ENCODE measurements at regions not wholly inside any gene's neighbourhood (a gene's known extent, or its start where the extent isn't known, plus 50 kb on each side); places are given as distances from the start of the nearest gene placed in this dataset.
A peak's percentile ranks its signal among the peaks of the same experiment; 100 is the strongest.
"Not testable (repeated sequence)": the region's sequence is repeated elsewhere in the genome, so short reads cannot be mapped to it uniquely, and the experiment has no call there.

GRCh38 chr5:154647114-154647760 lies 107.9 kb upstream of the LARP1 start:
- no peak for DNase-seq (ENCODE audit: low read depth)
- in situ Hi-C loops (cut with HindIII; ENCODE audit: low sequenced_read_pairs) = no loop called here
- peak overlapping the region; percentile 6 for H3K4me3 ChIP-seq (ENCODE audit: low read depth, low read length)
- no peak for TF ChIP-seq CTCF (IDR thresholded peaks at IDR 0.05; ENCODE audit: low read depth, low read length, missing control alignments)

GRCh38 chr5:154646745-154647113 lies 108.4 kb upstream of the LARP1 start:
- DNase-seq (ENCODE audit: low read depth) = no peak
- in situ Hi-C loops (cut with HindIII; ENCODE audit: low sequenced_read_pairs) = no loop called here
- H3K4me3 ChIP-seq (ENCODE audit: low read depth, low read length) = no peak overlapping the region
- TF ChIP-seq CTCF (IDR thresholded peaks at IDR 0.05; ENCODE audit: low read depth, low read length, missing control alignments) = no peak

GRCh38 chr5:154644745-154645411 lies 110.3 kb upstream of the LARP1 start:
- TF ChIP-seq CTCF (IDR thresholded peaks at IDR 0.05; ENCODE audit: low read depth, low read length, missing control alignments) = no peak
- in situ Hi-C loops (cut with HindIII; ENCODE audit: low sequenced_read_pairs) = no loop called here
- DNase-seq (ENCODE audit: low read depth) = no peak
- H3K4me3 ChIP-seq (ENCODE audit: low read depth, low read length) = no peak overlapping the region

- no peak for DNase-seq (ENCODE audit: low read depth)
- H3K4me3 ChIP-seq (ENCODE audit: low read depth, low read length) = no peak overlapping the region
- peak; percentile 45 for TF ChIP-seq CTCF (IDR thresholded peaks at IDR 0.05; ENCODE audit: low read depth, low read length, missing control alignments)
- in situ Hi-C loops (cut with HindIII; ENCODE audit: low sequenced_read_pairs) = no loop called here
Measured at GRCh38 chr5:154642499-154643245, 112.5 kb upstream of the LARP1 start.

- DNase-seq (ENCODE audit: low read depth); H3K4me3 ChIP-seq (ENCODE audit: low read depth, low read length); in situ Hi-C loops (cut with HindIII; ENCODE audit: low sequenced_read_pairs): not testable (repeated sequence)
- peak; percentile 40 for TF ChIP-seq CTCF (IDR thresholded peaks at IDR 0.05; ENCODE audit: low read depth, low read length, missing control alignments)
Measured at GRCh38 chr5:154640213-154640831, 114.9 kb upstream of the LARP1 start.

GRCh38 chr5:154636786-154637185 lies 118.4 kb upstream of the LARP1 start:
- DNase-seq (ENCODE audit: low read depth); H3K4me3 ChIP-seq (ENCODE audit: low read depth, low read length); in situ Hi-C loops (cut with HindIII; ENCODE audit: low sequenced_read_pairs): not testable (repeated sequence)

- H3K4me3 ChIP-seq (ENCODE audit: low read depth, low read length); in situ Hi-C loops (cut with HindIII; ENCODE audit: low sequenced_read_pairs); DNase-seq (ENCODE audit: low read depth): not testable (repeated sequence)
Measured at GRCh38 chr5:154636271-154636670, 118.9 kb upstream of the LARP1 start.

GRCh38 chr5:154633744-154634143 lies 121.4 kb upstream of the LARP1 start:
- in situ Hi-C loops (cut with HindIII; ENCODE audit: low sequenced_read_pairs); H3K4me3 ChIP-seq (ENCODE audit: low read depth, low read length); DNase-seq (ENCODE audit: low read depth): not testable (repeated sequence)

All from astrocyte of the cerebellum (primary cell).